ENCODE measurements at regions not wholly inside any gene's neighbourhood (a gene's known extent, or its start where the extent isn't known, plus 50 kb on each side); places are given as distances from the start of the nearest gene placed in this dataset.

DNA sequence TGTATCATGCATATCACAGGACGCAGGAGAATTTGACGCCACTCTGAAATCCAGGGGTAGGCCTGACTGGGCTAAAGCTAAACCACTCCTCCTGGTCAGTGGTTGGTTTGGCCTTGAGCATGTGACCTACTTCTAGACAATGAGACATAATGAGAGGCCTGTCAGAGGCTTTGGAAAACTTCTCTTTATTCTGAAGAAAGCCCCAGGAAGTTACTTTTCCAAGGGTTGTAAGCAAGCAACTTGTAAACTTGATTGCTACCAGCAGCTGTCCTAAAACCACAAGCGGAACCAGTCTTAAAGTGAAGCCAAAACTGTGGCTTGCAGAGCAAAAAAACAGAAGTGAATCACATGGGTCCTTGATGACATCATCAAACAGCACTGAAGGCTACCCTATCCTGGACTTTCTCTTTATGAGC is 138.2 kb upstream of the COX10 start:
- no peak for DNase-seq (ENCODE audit: low read depth, low spot score)

- no peak for DNase-seq (ENCODE audit: low read depth, low spot score)
Measured at GRCh38 chr17:13931800-13932460, 137.4 kb upstream of the COX10 start.

GRCh38 chr17:13933441-13934276 is 135.6 kb upstream of the COX10 start:
- no peak for DNase-seq (ENCODE audit: low read depth, low spot score)

DNA sequence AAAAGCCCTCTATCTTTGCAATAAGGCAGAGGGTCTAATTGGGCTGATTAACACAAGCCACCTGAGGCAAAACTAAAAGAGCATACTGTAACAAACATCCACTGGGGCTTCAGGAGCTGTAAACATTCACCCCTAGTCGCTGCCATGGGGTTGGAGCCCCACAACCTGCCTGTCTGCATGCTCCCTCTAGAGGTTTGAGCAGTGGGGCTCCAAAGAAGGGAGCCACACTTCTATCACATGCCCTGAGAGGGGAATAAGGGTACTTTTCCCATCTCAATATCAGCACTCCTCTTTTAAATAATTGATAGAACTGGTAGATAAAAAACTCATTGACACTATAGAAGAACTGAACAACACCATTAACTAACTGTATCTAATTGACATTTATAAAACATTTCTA is 130.1 kb upstream of the COX10 start:
- DNase-seq (ENCODE audit: low read depth, low spot score), result no peak

DNA sequence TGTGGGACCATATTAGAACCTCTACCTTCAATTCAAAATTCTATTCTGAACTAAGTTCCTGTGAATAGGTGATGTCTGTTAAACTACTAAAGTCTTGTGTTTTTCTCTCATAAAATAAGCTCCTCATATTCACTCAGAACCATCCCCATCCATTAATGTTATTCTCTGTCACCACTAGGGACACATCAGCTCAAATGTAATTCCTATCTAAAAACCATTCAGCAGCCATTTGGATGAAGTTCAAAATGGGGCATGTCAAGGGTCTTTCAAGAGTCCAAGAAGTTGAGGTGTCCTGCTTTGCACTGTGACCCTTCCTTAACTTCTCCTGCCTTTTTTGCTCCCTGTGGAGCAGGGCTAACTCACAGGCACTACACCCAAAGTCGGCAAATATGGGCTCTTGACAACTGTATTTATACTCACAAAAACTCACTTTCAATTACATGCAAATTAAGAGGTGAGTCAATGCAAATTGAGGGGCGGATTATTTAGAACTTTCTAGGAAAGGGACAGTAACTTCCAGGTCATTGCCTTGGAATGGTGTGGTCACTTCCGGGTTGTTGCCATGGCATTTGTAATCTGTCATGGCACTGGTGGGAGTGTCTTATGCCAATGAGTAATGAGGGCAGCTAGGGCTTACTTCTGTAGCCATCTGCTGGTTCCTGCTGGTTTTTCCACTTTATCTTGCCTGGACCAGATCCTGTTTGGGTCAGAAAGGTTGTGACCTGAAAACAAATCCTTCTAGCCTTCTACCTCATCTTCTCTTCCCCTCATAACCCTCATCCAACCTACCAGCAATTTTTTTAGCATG is 128.2 kb upstream of the COX10 start:
- DNase-seq (ENCODE audit: low read depth, low spot score), result no peak

GRCh38 chr17:13941781-13942180 is 127.5 kb upstream of the COX10 start:
- no peak for DNase-seq (ENCODE audit: low read depth, low spot score)

GRCh38 chr17:13943909-13944308 is 125.4 kb upstream of the COX10 start:
- DNase-seq (ENCODE audit: low read depth, low spot score), result no peak

- DNase-seq (ENCODE audit: low read depth, low spot score), result no peak
Measured at GRCh38 chr17:13947499-13947898, 121.8 kb upstream of the COX10 start.

GRCh38 chr17:13952009-13952750 is 117.1 kb upstream of the COX10 start:
- no peak for DNase-seq (ENCODE audit: low read depth, low spot score)

DNA sequence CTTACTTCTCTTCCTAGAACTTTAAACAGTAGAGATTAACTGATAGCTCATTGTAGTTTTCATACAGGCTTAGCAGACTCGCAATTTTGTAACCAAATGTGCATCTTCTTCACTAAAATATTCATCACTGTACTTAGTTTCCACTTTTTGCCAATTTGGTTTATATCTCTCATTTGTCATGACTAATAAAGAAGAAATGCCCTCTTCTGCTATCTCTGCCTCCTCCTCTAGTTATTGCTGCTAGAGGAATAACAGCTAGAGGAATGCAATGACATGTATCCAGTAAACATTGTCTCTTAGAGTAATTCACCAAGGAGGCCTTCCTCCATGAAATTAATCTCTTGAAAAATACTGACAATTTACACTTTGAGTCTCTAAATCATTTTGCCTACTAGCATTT is 115.5 kb upstream of the COX10 start:
- no peak for DNase-seq (ENCODE audit: low read depth, low spot score)

DNA sequence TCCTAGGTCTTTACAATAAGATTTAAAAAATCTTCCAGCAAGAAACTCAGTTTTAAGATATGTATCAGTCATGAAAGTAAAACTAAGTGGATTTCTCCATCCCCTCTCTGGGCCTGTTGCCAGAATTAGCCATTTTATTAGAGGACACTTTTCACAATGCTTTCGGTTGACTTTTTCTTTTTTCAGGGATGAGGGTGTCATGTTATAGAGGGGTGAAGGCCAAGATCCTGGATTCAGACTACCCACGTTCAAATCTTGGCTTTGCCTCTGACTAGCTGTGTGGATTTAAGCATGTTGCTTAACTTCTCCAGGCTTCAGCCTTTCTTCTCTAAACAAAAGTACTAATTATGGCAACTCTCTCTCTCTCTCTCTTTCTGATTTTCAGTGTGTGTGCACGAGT is 111.7 kb upstream of the COX10 start:
- no peak for DNase-seq (ENCODE audit: low read depth, low spot score)

GRCh38 chr17:13958773-13959172 is 110.5 kb upstream of the COX10 start:
- no peak for DNase-seq (ENCODE audit: low read depth, low spot score)

- DNase-seq (ENCODE audit: low read depth, low spot score), result no peak
Measured at GRCh38 chr17:13961265-13961664, 108.0 kb upstream of the COX10 start.

- DNase-seq (ENCODE audit: low read depth, low spot score), result no peak
Measured at GRCh38 chr17:13962716-13963240, 106.5 kb upstream of the COX10 start.

GRCh38 chr17:13967416-13967815 is 101.9 kb upstream of the COX10 start:
- no peak for DNase-seq (ENCODE audit: low read depth, low spot score)

GRCh38 chr17:13970531-13970930 is 98.8 kb upstream of the COX10 start:
- no peak for DNase-seq (ENCODE audit: low read depth, low spot score)

- DNase-seq (ENCODE audit: low read depth, low spot score), result no peak
Measured at GRCh38 chr17:13973960-13974651, 95.2 kb upstream of the COX10 start.

DNA sequence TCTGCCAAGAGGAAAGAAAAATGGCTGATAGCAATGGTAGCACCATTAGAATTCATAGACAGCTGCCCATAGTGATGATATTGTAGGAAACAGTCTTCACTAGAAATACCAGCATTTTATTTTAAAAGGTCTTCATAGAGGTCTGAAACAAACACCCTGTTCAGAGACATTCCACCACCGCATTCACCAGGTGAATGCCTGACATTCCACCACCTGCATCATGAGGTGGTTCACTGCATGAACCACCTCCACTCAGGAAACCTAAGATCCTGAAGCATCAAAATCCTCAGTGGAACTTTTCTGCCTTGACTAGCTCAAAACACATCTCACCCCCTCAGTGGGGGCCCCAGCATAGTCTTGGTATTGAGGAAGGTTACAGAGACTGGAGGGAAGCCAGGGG is 91.5 kb upstream of the COX10 start:
- no peak for DNase-seq (ENCODE audit: low read depth, low spot score)

- DNase-seq (ENCODE audit: low read depth, low spot score), result no peak
Measured at GRCh38 chr17:13978478-13978877, 90.8 kb upstream of the COX10 start.

- no peak for DNase-seq (ENCODE audit: low read depth, low spot score)
Measured at GRCh38 chr17:13981881-13982280, 87.4 kb upstream of the COX10 start.

- no peak for DNase-seq (ENCODE audit: low read depth, low spot score)
Measured at GRCh38 chr17:13984956-13985355, 84.3 kb upstream of the COX10 start.
